SK-N-SH (cell line): ENCODE measurements at regions not wholly inside any gene's neighbourhood (a gene's known extent, or its start where the extent isn't known, plus 50 kb on each side); places are given as distances from the start of the nearest gene placed in this dataset.

ENCODE experiments used
- CTCF ChIP-seq: fragments of 200-600 bp; sonication (generic); IDR thresholded peaks from 2 replicates; pipeline ENCODE4 v1.6.1; 2017; ENCODE audit warnings: antibody characterized with exemption, mild to moderate bottlenecking, moderate library complexity
- EP300 ChIP-seq, 2 experiments: IDR thresholded peaks; 2 replicates each; pipeline versions ENCODE4 v1.4.0 to v1.6.1; 2012; ENCODE audit warnings: borderline replicate concordance in 1 of 2, low read depth in 1 of 2, low read length in 1 of 2
- JUND ChIP-seq: IDR thresholded peaks from 2 replicates; pipeline ENCODE4 v1.4.0; 2012
- MAX ChIP-seq: IDR thresholded peaks from 2 replicates; pipeline ENCODE4 v1.4.0; 2012; ENCODE audit warnings: low read depth
- MEF2A ChIP-seq: IDR thresholded peaks from 2 replicates; pipeline ENCODE4 v1.4.0; 2012; ENCODE audit warnings: low read depth, borderline replicate concordance
- MXI1 ChIP-seq: IDR thresholded peaks from 2 replicates; pipeline ENCODE4 v1.6.1; 2012; ENCODE audit warnings: mild to moderate bottlenecking, low read depth, low read length, improper control_type of control experiment
- POLR2AphosphoS5 ChIP-seq: IDR thresholded peaks from 2 replicates; pipeline ENCODE4 v1.6.1; 2012; ENCODE audit warnings: low read depth, low read length
- RCOR1 ChIP-seq: fragments of 150-350 bp; IDR thresholded peaks from 2 replicates; pipeline ENCODE4 v1.6.1; 2017; ENCODE audit warnings: antibody characterized with exemption, low read length
- REST ChIP-seq: IDR thresholded peaks from 2 replicates; pipeline ENCODE4 v1.6.1; 2012; ENCODE audit warnings: mild to moderate bottlenecking, low read depth, low read length, moderate library complexity
- SMC3 ChIP-seq: IDR thresholded peaks from 2 replicates; pipeline ENCODE4 v1.6.1; 2012; ENCODE audit warnings: low read depth, low read length, improper control_type of control experiment
- USF2 ChIP-seq: fragments of 150-350 bp; IDR thresholded peaks from 2 replicates; pipeline ENCODE4 v1.6.1; 2017; ENCODE audit warnings: antibody characterized with exemption, low read length, low read depth, borderline replicate concordance

GRCh38 chr13:73816702-73817101 is 317.5 kb downstream of the KLF12 start:
- no peak for TF ChIP-seq POLR2AphosphoS5
- TF ChIP-seq REST, result no peak
- TF ChIP-seq CTCF, result no peak
- TF ChIP-seq MXI1, result no peak
- TF ChIP-seq JUND, result no peak
- TF ChIP-seq MAX, result no peak
- no peak for TF ChIP-seq RCOR1
- no peak for TF ChIP-seq MEF2A
- TF ChIP-seq SMC3, result no peak
- TF ChIP-seq EP300 (IDR thresholded peaks at IDR 0.05; ENCODE audit: borderline replicate concordance in 1 of 2, low read depth in 1 of 2, low read length in 1 of 2), result no peak
- no peak for TF ChIP-seq USF2
